Activated CD4-positive, alpha-beta T cell treated with anti-CD3 and anti-CD28 coated beads, Interleukin-2, amount 50 U/mL, for 4 hours (primary cell): ENCODE measurements at regions not wholly inside any gene's neighbourhood (a gene's known extent, or its start where the extent isn't known, plus 50 kb on each side); places are given as distances from the start of the nearest gene placed in this dataset.

Experiments used
- DNase-seq, 2 experiments: peaks; one replicate each; pipeline ENCODE4 v3.0.0-alpha.2; 2020

GRCh38 chr11:134464981-134465730 lies 53.1 kb upstream of the B3GAT1 start:
- no peak for DNase-seq

DNA sequence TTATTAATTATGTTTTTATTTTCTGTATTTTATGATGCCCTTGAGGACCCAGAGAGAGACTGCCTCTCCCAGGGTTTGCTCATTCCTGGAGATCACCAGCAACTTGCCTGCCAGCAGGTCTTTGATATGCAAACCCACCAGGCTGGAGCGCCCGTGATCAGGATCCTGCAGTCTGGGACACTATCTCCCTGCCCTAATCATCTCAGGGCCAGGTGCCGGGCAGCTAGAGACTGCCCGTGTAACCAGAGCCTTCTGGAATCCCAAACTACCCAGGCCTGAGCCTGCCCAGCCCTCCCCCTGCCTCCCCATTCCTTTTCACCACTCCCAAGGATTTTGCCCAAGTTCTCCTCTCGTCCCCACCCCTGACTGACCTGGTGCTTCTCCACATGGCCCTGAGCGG lies 52.2 kb upstream of the B3GAT1 start:
- no peak for DNase-seq

- DNase-seq, result no peak
Observed at GRCh38 chr11:134463716-134464115, 51.7 kb upstream of the B3GAT1 start.
